Body of pancreas (tissue), 4 donors: ENCODE measurements at regions not wholly inside any gene's neighbourhood (a gene's known extent, or its start where the extent isn't known, plus 50 kb on each side); places are given as distances from the start of the nearest gene placed in this dataset.

Experiments used
- ATAC-seq: fragments of 150-250 bp; one replicate; pipeline ENCODE4 v1.9.1; 2016
- DNase-seq, 4 donors: peaks; one replicate each; pipeline ENCODE4 v3.0.0-alpha.2; 2019
- H3K27ac ChIP-seq, 4 donors: fragments of 200-600 bp; sonication (generic); 1 replicate in 3 of 4; 2 replicates in 1 of 4; pipeline versions ENCODE4 v1.5.1 to v1.6.1; 2016 to 2019; ENCODE audit warnings: mild to moderate bottlenecking in 1 of 4, mixed read lengths in 1 of 4, moderate library complexity in 1 of 4
- H3K27me3 ChIP-seq, 2 donors: fragments of 200-600 bp; sonication (generic); one replicate each; pipeline ENCODE4 v1.6.0; 2016; ENCODE audit warnings: mild to moderate bottlenecking in 1 of 2
- H3K36me3 ChIP-seq, 2 donors: fragments of 200-600 bp; sonication (generic); replicated peaks in 1 of 2; 2 replicates each; pipeline ENCODE4 v1.5.1; 2016; ENCODE audit warnings: low read depth in 2 of 2; ENCODE audit not compliant: insufficient read depth in 1 of 2
- H3K4me1 ChIP-seq: fragments of 200-600 bp; sonication (generic); one replicate; pipeline ENCODE4 v1.6.0; 2016
- H3K4me3 ChIP-seq, 2 donors: fragments of 200-600 bp; sonication (generic); 1 replicate in 1 of 2; 2 replicates in 1 of 2; pipeline ENCODE4 v1.5.1; 2016 to 2019
- H3K9me3 ChIP-seq, 3 donors: fragments of 200-600 bp; sonication (generic); 1 replicate in 2 of 3; 2 replicates in 1 of 3; pipeline ENCODE4 v1.5.1; 2016
- POLR2A ChIP-seq, 3 donors: fragments of 450-650 bp; IDR thresholded peaks; one replicate each; pipeline ENCODE4 v1.6.1; 2016; ENCODE audit warnings: antibody characterized with exemption in 3 of 3, mild to moderate bottlenecking in 2 of 3
- WGBS, 2 donors: methylation state at CpG; one replicate each; pipeline ENCODE4 v1.1.5; 2017; 5-methylcytosine and 5-hydroxymethylcytosine counted together
- intact Hi-C: fragments of 100-400 bp; cut with DNase I; formaldehyde crosslinking; loops from one replicate; pipeline ENCODE4 v1.15.1; 2023
- TF ChIP-seq, protein P1 (sequence below), 7 experiments: fragments of 450-650 bp in 4 of 7; fragments of 200-600 bp in 3 of 7; sonication (generic) in 3 of 7; IDR thresholded peaks; one replicate each; pipeline ENCODE4 v1.5.1; 2016 to 2019; ENCODE audit warnings: antibody characterized with exemption in 7 of 7

DNA sequence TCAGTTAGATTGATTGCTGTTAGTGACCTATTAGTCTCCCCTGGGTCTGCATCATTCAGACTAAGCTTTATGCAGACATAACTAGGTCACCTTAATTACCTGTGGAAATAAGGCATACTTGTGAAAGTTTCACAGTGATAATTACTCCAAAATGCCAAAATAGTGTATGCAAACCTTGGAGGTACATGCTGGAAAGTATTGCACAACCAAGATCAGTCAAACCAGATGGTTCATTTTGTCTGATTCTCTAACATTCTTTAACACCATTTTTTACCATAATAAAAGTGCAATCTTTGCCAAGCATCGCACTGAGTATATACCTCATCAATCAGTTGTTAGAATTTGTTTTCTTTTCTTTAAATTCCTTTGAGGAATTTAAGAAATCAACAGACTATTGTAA, 186.3 kb upstream of the TMEFF2 start:
- Histone ChIP-seq H3K27me3 (no peaks in the 10 kb centered on the region), H3K27ac (no peak overlapping the region), H3K4me1 (no peaks in the 10 kb centered on the region), H3K36me3 (no peaks in the 10 kb centered on the region), H3K9me3 (no peaks in the 10 kb centered on the region), H3K4me3 (no peak overlapping the region)
- ATAC-seq (no peak), DNase-seq (no peak)
- no peak for TF ChIP-seq POLR2A (IDR thresholded peaks at IDR 0.05)
- TF ChIP-seq, protein P1, sequence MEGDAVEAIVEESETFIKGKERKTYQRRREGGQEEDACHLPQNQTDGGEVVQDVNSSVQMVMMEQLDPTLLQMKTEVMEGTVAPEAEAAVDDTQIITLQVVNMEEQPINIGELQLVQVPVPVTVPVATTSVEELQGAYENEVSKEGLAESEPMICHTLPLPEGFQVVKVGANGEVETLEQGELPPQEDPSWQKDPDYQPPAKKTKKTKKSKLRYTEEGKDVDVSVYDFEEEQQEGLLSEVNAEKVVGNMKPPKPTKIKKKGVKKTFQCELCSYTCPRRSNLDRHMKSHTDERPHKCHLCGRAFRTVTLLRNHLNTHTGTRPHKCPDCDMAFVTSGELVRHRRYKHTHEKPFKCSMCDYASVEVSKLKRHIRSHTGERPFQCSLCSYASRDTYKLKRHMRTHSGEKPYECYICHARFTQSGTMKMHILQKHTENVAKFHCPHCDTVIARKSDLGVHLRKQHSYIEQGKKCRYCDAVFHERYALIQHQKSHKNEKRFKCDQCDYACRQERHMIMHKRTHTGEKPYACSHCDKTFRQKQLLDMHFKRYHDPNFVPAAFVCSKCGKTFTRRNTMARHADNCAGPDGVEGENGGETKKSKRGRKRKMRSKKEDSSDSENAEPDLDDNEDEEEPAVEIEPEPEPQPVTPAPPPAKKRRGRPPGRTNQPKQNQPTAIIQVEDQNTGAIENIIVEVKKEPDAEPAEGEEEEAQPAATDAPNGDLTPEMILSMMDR (IDR thresholded peaks at IDR 0.05): no peak
- intact Hi-C loops: no loop called here
- 13 to 16% methylated on average over 1 of the region's 1 CpG for WGBS, 2 donors

GRCh38 chr2:192379736-192380135, 185.0 kb upstream of the TMEFF2 start:
- no peak for TF ChIP-seq POLR2A (IDR thresholded peaks at IDR 0.05)
- TF ChIP-seq, protein P1 (IDR thresholded peaks at IDR 0.05): no peak
- Histone ChIP-seq H3K9me3 (no peaks in the 10 kb centered on the region), H3K4me1 (no peaks in the 10 kb centered on the region), H3K27ac (no peak overlapping the region), H3K4me3 (no peak overlapping the region), H3K27me3 (no peaks in the 10 kb centered on the region), H3K36me3 (no peaks in the 10 kb centered on the region)
- 41 to 48% methylated on average over 1 of the region's 1 CpG for WGBS, 2 donors
- ATAC-seq (no peak), DNase-seq (no peak)
- intact Hi-C loops: no loop called here

DNA sequence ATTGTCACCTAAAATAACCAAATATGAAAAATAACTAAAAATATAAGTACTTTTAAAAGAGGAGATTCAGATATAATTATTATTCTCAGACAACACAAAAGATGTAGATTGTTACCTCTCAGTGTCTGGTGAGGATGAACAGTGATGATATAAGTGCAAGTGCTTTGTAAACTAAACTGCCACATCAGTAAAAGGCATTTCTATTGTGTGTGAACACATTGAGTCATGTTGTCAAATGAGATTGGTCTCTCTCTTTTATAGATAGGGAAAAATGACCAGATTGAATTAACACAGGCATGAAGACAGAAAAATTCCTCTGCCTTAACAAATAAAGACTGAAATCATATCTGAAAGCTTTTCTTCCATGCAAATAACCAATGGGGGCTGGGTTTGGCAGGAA, 182.4 kb upstream of the TMEFF2 start:
- H3K36me3 ChIP-seq: no peaks in the 10 kb centered on the region
- H3K27ac ChIP-seq: no peak overlapping the region
- TF ChIP-seq, protein P1 (IDR thresholded peaks at IDR 0.05): no peak
- no peak for TF ChIP-seq POLR2A (IDR thresholded peaks at IDR 0.05)
- ATAC-seq: no peak
- intact Hi-C loops: no loop called here
- H3K27me3 ChIP-seq: no peaks in the 10 kb centered on the region
- H3K9me3 ChIP-seq: no peaks in the 10 kb centered on the region
- H3K4me1 ChIP-seq: no peaks in the 10 kb centered on the region
- DNase-seq: no peak
- H3K4me3 ChIP-seq: no peak overlapping the region

- DNase-seq (no peak), ATAC-seq (no peak)
- intact Hi-C loops: no loop called here
- Histone ChIP-seq H3K27ac (no peak overlapping the region), H3K4me3 (no peak overlapping the region), H3K27me3 (no peaks in the 10 kb centered on the region), H3K9me3 (no peaks in the 10 kb centered on the region), H3K36me3 (no peaks in the 10 kb centered on the region), H3K4me1 (no peaks in the 10 kb centered on the region)
- WGBS, 2 donors: 64 to 80% methylated on average over 2 of the region's 2 CpGs
- TF ChIP-seq, protein P1 (IDR thresholded peaks at IDR 0.05): no peak
- no peak for TF ChIP-seq POLR2A (IDR thresholded peaks at IDR 0.05)
These were observed 179.0 kb upstream of the TMEFF2 start for GRCh38 chr2:192373754-192374153.

DNA sequence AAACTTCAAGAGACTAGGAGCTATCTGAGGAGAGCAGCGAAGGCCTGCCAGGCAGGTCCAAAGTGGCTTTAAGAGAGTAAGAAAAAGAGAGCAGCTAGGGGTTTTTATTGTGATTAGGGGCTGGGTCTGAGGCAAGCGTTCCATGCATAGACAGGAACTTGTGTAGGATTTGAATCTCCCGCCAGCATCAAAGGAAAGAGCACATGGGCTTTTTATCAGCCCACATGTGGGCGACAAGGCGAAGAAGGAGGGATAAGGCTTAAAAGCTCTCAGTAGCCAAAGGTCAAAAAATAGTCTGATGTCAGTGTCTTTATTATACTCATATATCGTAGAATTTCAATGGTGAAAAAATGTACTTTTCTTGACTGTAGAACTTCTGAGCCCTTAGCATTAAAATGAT, 178.5 kb upstream of the TMEFF2 start:
- TF ChIP-seq POLR2A (IDR thresholded peaks at IDR 0.05): no peak
- TF ChIP-seq, protein P1 (IDR thresholded peaks at IDR 0.05): no peak
- 61 to 67% methylated on average over 6 of the region's 6 CpGs for whole genome bisulfite sequencing, 2 donors
- H3K27ac ChIP-seq: no peak overlapping the region
- no peaks in the 10 kb centered on the region for H3K27me3 ChIP-seq
- intact Hi-C loops: no loop called here
- no peaks in the 10 kb centered on the region for H3K36me3 ChIP-seq
- ATAC-seq (no peak), DNase-seq (no peak)
- no peaks in the 10 kb centered on the region for H3K4me1 ChIP-seq
- H3K9me3 ChIP-seq: no peaks in the 10 kb centered on the region
- H3K4me3 ChIP-seq: no peak overlapping the region
